GM12892 (cell line): ENCODE measurements at regions not wholly inside any gene's neighbourhood (a gene's known extent, or its start where the extent isn't known, plus 50 kb on each side); places are given as distances from the start of the nearest gene placed in this dataset.
"Not testable (repeated sequence)": the region's sequence is repeated elsewhere in the genome, so short reads cannot be mapped to it uniquely, and the experiment has no call there.

ENCODE experiments used
- POLR2A ChIP-seq: IDR thresholded peaks from 2 replicates; pipeline ENCODE4 v1.6.1; 2011; ENCODE audit warnings: low read depth, low read length, control low read depth
- POLR2AphosphoS5 ChIP-seq: IDR thresholded peaks from 2 replicates; pipeline ENCODE4 v1.6.1; 2011; ENCODE audit warnings: low read depth, low read length, control low read depth

- not testable (repeated sequence) for TF ChIP-seq POLR2A, POLR2AphosphoS5
These were observed 62.1 kb upstream of the ABI1 start for GRCh38 chr10:26922824-26923223.
